RWPE2 (cell line): ENCODE measurements at regions not wholly inside any gene's neighbourhood (a gene's known extent, or its start where the extent isn't known, plus 50 kb on each side); places are given as distances from the start of the nearest gene placed in this dataset.
"Not testable (repeated sequence)": the region's sequence is repeated elsewhere in the genome, so short reads cannot be mapped to it uniquely, and the experiment has no call there.

Experiments
- ATAC-seq: fragments of 200-7000 bp; cut with Tn5 transposase; 3 replicates; pipeline ENCODE4 v1.9.1; 2021; ENCODE audit warnings: low read depth
- DNase-seq: peaks from one replicate; pipeline ENCODE4 v3.0.0-alpha.2; 2020; ENCODE audit warnings: low spot score
- H3K27ac ChIP-seq: fragments of 450-650 bp; 2 replicates; pipeline ENCODE4 v1.5.1; 2017; ENCODE audit warnings: mild to moderate bottlenecking; ENCODE audit not compliant: poor library complexity, severe bottlenecking
- H3K27me3 ChIP-seq: fragments of 250-450 bp; sonication (Bioruptor Pico); 2 replicates; pipeline ENCODE4 v1.5.1; 2021; ENCODE audit warnings: mild to moderate bottlenecking, moderate library complexity; ENCODE audit not compliant: insufficient read depth, poor library complexity, severe bottlenecking
- H3K36me3 ChIP-seq: fragments of 250-450 bp; sonication (Bioruptor Pico); 2 replicates; pipeline ENCODE4 v1.5.1; 2020; ENCODE audit warnings: low read depth, mild to moderate bottlenecking, moderate library complexity
- H3K4me1 ChIP-seq: fragments of 250-450 bp; sonication (Bioruptor Pico); 2 replicates; pipeline ENCODE4 v1.5.1; 2021; ENCODE audit warnings: mild to moderate bottlenecking, moderate library complexity; ENCODE audit not compliant: insufficient read depth, poor library complexity, severe bottlenecking
- H3K4me3 ChIP-seq: fragments of 250-450 bp; sonication (Bioruptor Pico); 2 replicates; pipeline ENCODE4 v1.5.1; 2021; ENCODE audit warnings: mild to moderate bottlenecking, moderate library complexity; ENCODE audit not compliant: severe bottlenecking
- H3K9me3 ChIP-seq: fragments of 250-450 bp; sonication (Bioruptor Pico); 2 replicates; pipeline ENCODE4 v1.5.1; 2021; ENCODE audit warnings: mild to moderate bottlenecking, moderate library complexity; ENCODE audit not compliant: severe bottlenecking
- CTCF ChIP-seq: fragments of 450-650 bp; IDR thresholded peaks from one replicate; pipeline ENCODE4 v1.5.1; 2017; ENCODE audit warnings: mild to moderate bottlenecking, moderate library complexity; ENCODE audit not compliant: poor library complexity, severe bottlenecking

GRCh38 chr6:103516336-103516735 is 1343.4 kb downstream of the HACE1 start:
- ATAC-seq, result no peak
- Histone ChIP-seq H3K36me3 (no peaks in the 10 kb centered on the region), H3K9me3 (no peaks in the 10 kb centered on the region), H3K27ac (no peak overlapping the region), H3K27me3 (no peaks in the 10 kb centered on the region), H3K4me3 (no peak overlapping the region), H3K4me1 (no peaks in the 10 kb centered on the region)
- DNase-seq, result no peak
- TF ChIP-seq CTCF, result no peak

DNA sequence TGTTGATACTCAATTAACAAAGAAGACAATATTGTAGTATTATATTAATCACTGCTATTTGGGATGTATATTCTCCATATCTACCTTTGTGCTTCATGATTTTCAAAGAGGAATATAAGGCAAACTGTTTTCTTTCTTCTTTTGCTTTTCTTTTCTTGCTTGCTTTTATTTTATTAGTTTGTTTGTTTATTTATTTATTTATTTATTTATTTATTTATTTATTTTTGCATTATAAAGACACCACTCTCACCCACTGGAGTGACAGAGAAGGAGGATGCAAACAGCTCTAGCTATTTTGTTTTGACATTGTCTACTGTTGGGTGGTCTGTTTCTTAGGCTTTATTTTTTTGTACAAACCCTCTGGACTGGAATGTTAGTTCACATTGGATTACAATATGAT is 1352.7 kb downstream of the HACE1 start:
- no peak overlapping the region for H3K27ac ChIP-seq
- H3K4me1 ChIP-seq, result no peaks in the 10 kb centered on the region
- TF ChIP-seq CTCF, result no peak
- no peak overlapping the region for H3K4me3 ChIP-seq
- H3K36me3 ChIP-seq, result no peaks in the 10 kb centered on the region
- H3K9me3 ChIP-seq, result no peaks in the 10 kb centered on the region
- no peak for ATAC-seq
- DNase-seq, result no peak
- H3K27me3 ChIP-seq, result no peaks in the 10 kb centered on the region

DNA sequence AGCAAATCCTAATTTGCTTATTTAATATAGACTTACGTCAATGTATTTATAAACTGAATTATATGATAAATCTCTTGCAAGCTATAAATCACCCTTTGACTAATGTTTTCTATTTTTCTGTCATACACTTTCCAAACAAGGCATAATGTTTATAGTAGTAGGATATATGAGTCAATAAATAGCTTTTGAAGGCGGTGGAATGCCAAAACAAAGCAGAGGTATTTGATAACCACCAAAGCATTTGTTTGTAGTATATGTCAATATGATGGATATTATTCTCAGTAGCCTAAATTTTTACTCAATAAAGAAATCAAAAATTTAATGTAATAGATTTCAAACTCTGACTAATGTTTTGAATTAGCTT is 1354.6 kb downstream of the HACE1 start:
- Histone ChIP-seq H3K4me1 (no peaks in the 10 kb centered on the region), H3K4me3 (no peak overlapping the region), H3K36me3 (no peaks in the 10 kb centered on the region), H3K27me3 (no peaks in the 10 kb centered on the region), H3K9me3 (no peaks in the 10 kb centered on the region), H3K27ac (no peak overlapping the region)
- no peak for TF ChIP-seq CTCF
- DNase-seq, result no peak
- ATAC-seq, result no peak

GRCh38 chr6:103504501-103505154 is 1355.1 kb downstream of the HACE1 start:
- no peak for TF ChIP-seq CTCF
- H3K4me1 ChIP-seq, result no peaks in the 10 kb centered on the region
- no peaks in the 10 kb centered on the region for H3K36me3 ChIP-seq
- no peak for DNase-seq
- ATAC-seq, result peak; percentile 27; the same call in 1 of the 3 replicates
- H3K27me3 ChIP-seq, result no peaks in the 10 kb centered on the region
- no peak overlapping the region for H3K27ac ChIP-seq
- no peak overlapping the region for H3K4me3 ChIP-seq
- H3K9me3 ChIP-seq, result no peaks in the 10 kb centered on the region

DNA sequence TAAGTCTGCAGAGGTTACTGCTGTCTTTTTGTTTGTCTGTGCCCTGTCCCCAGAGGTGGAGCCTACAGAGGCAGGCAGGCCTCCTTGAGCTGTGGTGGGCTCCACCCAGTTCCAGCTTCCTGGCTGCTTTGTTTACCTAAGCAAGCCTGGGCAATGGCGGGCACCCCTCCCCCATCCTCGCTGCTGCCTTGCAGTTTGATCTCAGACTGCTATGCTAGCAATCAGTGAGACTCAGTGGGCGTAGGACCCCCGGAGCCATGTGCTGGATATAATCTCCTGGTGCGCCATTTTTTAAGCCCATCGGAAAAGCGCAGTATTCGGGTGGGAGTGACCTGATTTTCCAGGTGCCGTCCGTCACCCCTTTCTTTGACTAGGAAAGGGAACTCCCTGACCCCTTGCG is 1363.1 kb downstream of the HACE1 start:
- not testable (repeated sequence) for H3K27me3 ChIP-seq, H3K4me1 ChIP-seq, H3K36me3 ChIP-seq, ATAC-seq, H3K9me3 ChIP-seq, H3K27ac ChIP-seq, H3K4me3 ChIP-seq, DNase-seq
